ENCODE measurements at regions not wholly inside any gene's neighbourhood (a gene's known extent, or its start where the extent isn't known, plus 50 kb on each side); places are given as distances from the start of the nearest gene placed in this dataset.

GRCh38 chr20:48164034-48164433, 378.8 kb upstream of the SULF2 start:
- Mint-ChIP-seq H3K27ac (no peak overlapping the region), H3K4me3 (no peak overlapping the region), H3K36me3 (ENCODE audit: low read depth) (no peaks in the 10 kb centered on the region), H3K27me3 (ENCODE audit: insufficient read depth) (no peaks in the 10 kb centered on the region), H3K4me1 (peaks cover 7% of the 10 kb centered on the region), H3K9me3 (no peaks in the 10 kb centered on the region)
- Histone ChIP-seq H3K27me3 (ENCODE audit: control insufficient read depth, insufficient read depth, low read length, poor library complexity, severe bottlenecking) (no peaks in the 10 kb centered on the region), H3K27ac (ENCODE audit: low read depth, low read length) (no peak overlapping the region), H3K36me3 (ENCODE audit: control insufficient read depth, insufficient read depth, low read length) (no peaks in the 10 kb centered on the region), H3K9me3 (ENCODE audit: control insufficient read depth, low read length) (no peaks in the 10 kb centered on the region), H3K4me1 (ENCODE audit: control insufficient read depth, insufficient read depth, low read length) (peaks cover 6% of the 10 kb centered on the region), H3K9ac (ENCODE audit: extremely low read depth, low read length, poor library complexity, severe bottlenecking) (no peak overlapping the region), H3K4me3 (ENCODE audit: low read length) (no peak overlapping the region)
- no peak for DNase-seq
- no peak for TF ChIP-seq CTCF (conservative IDR thresholded peaks at IDR 0.05)
- 78 to 80% methylated on average over 5 to 7 of the region's 7 CpGs for WGBS, 2 experiments (ENCODE audit: insufficient coverage in 1 of 2, insufficient read length in 1 of 2)

GRCh38 chr20:48163505-48163904, 378.2 kb upstream of the SULF2 start:
- H3K27me3 ChIP-seq (ENCODE audit: control insufficient read depth, insufficient read depth, low read length, poor library complexity, severe bottlenecking): no peaks in the 10 kb centered on the region
- no peak overlapping the region for H3K9ac ChIP-seq (ENCODE audit: extremely low read depth, low read length, poor library complexity, severe bottlenecking)
- H3K4me1 Mint-ChIP-seq: peaks cover 7% of the 10 kb centered on the region
- H3K9me3 Mint-ChIP-seq: no peaks in the 10 kb centered on the region
- 81 to 84% methylated on average over 7 of the region's 7 CpGs for WGBS, 2 experiments (ENCODE audit: insufficient coverage in 1 of 2, insufficient read length in 1 of 2)
- no peak overlapping the region for H3K4me3 ChIP-seq (ENCODE audit: low read length)
- no peaks in the 10 kb centered on the region for H3K36me3 ChIP-seq (ENCODE audit: control insufficient read depth, insufficient read depth, low read length)
- H3K4me1 ChIP-seq (ENCODE audit: control insufficient read depth, insufficient read depth, low read length): peaks cover 6% of the 10 kb centered on the region
- H3K4me3 Mint-ChIP-seq: no peak overlapping the region
- no peak for TF ChIP-seq CTCF (conservative IDR thresholded peaks at IDR 0.05)
- no peaks in the 10 kb centered on the region for H3K36me3 Mint-ChIP-seq (ENCODE audit: low read depth)
- no peaks in the 10 kb centered on the region for H3K9me3 ChIP-seq (ENCODE audit: control insufficient read depth, low read length)
- H3K27ac Mint-ChIP-seq: no peak overlapping the region
- no peak for DNase-seq
- no peaks in the 10 kb centered on the region for H3K27me3 Mint-ChIP-seq (ENCODE audit: insufficient read depth)
- no peak overlapping the region for H3K27ac ChIP-seq (ENCODE audit: low read depth, low read length)

- no peak for DNase-seq
- H3K27ac Mint-ChIP-seq: no peak overlapping the region
- Histone ChIP-seq H3K27me3 (ENCODE audit: control insufficient read depth, insufficient read depth, low read length, poor library complexity, severe bottlenecking) (no peaks in the 10 kb centered on the region), H3K4me1 (ENCODE audit: control insufficient read depth, insufficient read depth, low read length) (peaks cover 6% of the 10 kb centered on the region), H3K9me3 (ENCODE audit: control insufficient read depth, low read length) (no peaks in the 10 kb centered on the region), H3K36me3 (ENCODE audit: control insufficient read depth, insufficient read depth, low read length) (no peaks in the 10 kb centered on the region), H3K9ac (ENCODE audit: extremely low read depth, low read length, poor library complexity, severe bottlenecking) (no peak overlapping the region), H3K27ac (ENCODE audit: low read depth, low read length) (no peak overlapping the region), H3K4me3 (ENCODE audit: low read length) (no peak overlapping the region)
- no peaks in the 10 kb centered on the region for H3K36me3 Mint-ChIP-seq (ENCODE audit: low read depth)
- H3K4me3 Mint-ChIP-seq: no peak overlapping the region
- 96% methylated on average over 11 to 13 of the region's 13 CpGs for WGBS, 2 experiments (ENCODE audit: insufficient coverage in 1 of 2, insufficient read length in 1 of 2)
- H3K27me3 Mint-ChIP-seq (ENCODE audit: insufficient read depth): peaks cover 4% of the 10 kb centered on the region
- peaks cover 7% of the 10 kb centered on the region for H3K4me1 Mint-ChIP-seq
- TF ChIP-seq CTCF (conservative IDR thresholded peaks at IDR 0.05): no peak
- peaks cover 1% of the 10 kb centered on the region for H3K9me3 Mint-ChIP-seq
Measured at GRCh38 chr20:48162621-48163020, 377.3 kb upstream of the SULF2 start.
